ENCODE measurements at regions not wholly inside any gene's neighbourhood (a gene's known extent, or its start where the extent isn't known, plus 50 kb on each side); places are given as distances from the start of the nearest gene placed in this dataset.
"Not testable (repeated sequence)": the region's sequence is repeated elsewhere in the genome, so short reads cannot be mapped to it uniquely, and the experiment has no call there.

DNA sequence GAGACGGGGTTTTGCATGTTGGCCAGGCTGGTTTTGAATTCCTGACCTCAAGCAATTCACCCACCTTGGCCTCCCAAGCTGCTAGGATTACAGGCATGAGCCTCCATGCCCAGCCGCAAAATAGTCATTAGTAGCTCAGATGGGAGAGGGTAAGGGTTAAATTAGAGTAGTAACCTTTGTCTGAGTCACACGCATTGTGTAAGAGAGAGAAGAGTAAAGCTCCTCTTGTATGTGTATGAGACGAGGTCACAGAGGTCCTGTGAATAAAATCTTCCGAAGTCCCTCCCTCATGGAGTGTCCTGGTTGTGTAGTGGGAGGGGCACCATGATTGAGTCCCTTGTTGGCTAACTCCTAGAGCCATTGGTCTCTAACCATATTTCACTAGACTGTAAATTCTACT lies 85.2 kb upstream of the CDC14C start:
- DNase-seq (ENCODE audit: low spot score) = no peak
- H2BK15ac ChIP-seq (ENCODE audit: low read length) = no peak overlapping the region
- H3K27ac ChIP-seq (replicated peaks; ENCODE audit: low read length) = no peak overlapping the region
- no peak overlapping the region for H2BK120ac ChIP-seq (ENCODE audit: low read depth, low read length)
- H3K27me3 ChIP-seq (ENCODE audit: control insufficient read depth in 3 of 3, insufficient read depth in 3 of 3, low read depth in 1 of 3, low read length in 3 of 3) = no peaks in the 10 kb centered on the region
- H3K4me2 ChIP-seq (ENCODE audit: insufficient read depth, low read length, poor library complexity, severe bottlenecking) = no peak overlapping the region
- no peak overlapping the region for H2BK12ac ChIP-seq (ENCODE audit: low read length)
- no peak overlapping the region for H3K23ac ChIP-seq (ENCODE audit: low read depth, low read length, poor library complexity)
- H2AFZ ChIP-seq (ENCODE audit: low read length) = no peak overlapping the region
- H3K36me3 ChIP-seq (replicated peaks in 1 of 2; ENCODE audit: control insufficient read depth in 2 of 2, insufficient read depth in 2 of 2, low read length in 2 of 2) = no peaks in the 10 kb centered on the region
- no peak overlapping the region for H3K4me3 ChIP-seq (ENCODE audit: low read length in 2 of 2)
- no peaks in the 10 kb centered on the region for H3K9me3 ChIP-seq (replicated peaks in 1 of 2; ENCODE audit: control insufficient read depth in 2 of 2, insufficient read depth in 1 of 2, low read depth in 1 of 2, low read length in 2 of 2)
- no peak overlapping the region for H3K14ac ChIP-seq (ENCODE audit: low read length)
- H4K8ac ChIP-seq (ENCODE audit: low read depth, low read length) = no peak overlapping the region
- no peaks in the 10 kb centered on the region for H3K79me1 ChIP-seq (ENCODE audit: low read depth, low read length)
- H2BK5ac ChIP-seq (ENCODE audit: low read length) = no peak overlapping the region
- no peak overlapping the region for H3K9ac ChIP-seq (ENCODE audit: low read depth, low read length, poor library complexity)
- no peaks in the 10 kb centered on the region for H3K4me1 ChIP-seq (ENCODE audit: control insufficient read depth in 2 of 2, insufficient read depth in 1 of 2, low read depth in 1 of 2, low read length in 2 of 2)
- no peak overlapping the region for H3K4ac ChIP-seq (ENCODE audit: low read length)
- no peak overlapping the region for H3K18ac ChIP-seq (ENCODE audit: low read length)
- WGBS, 2 donors (ENCODE audit: extremely low coverage in 2 of 2, insufficient read length in 2 of 2, insufficient replicate concordance in 1 of 2) = no CpG with 5 or more reads among the region's 5 CpGs
- H2AK5ac ChIP-seq (ENCODE audit: low read depth, low read length) = no peak overlapping the region
- H4K91ac ChIP-seq (ENCODE audit: low read depth, low read length, poor library complexity) = no peak overlapping the region

DNA sequence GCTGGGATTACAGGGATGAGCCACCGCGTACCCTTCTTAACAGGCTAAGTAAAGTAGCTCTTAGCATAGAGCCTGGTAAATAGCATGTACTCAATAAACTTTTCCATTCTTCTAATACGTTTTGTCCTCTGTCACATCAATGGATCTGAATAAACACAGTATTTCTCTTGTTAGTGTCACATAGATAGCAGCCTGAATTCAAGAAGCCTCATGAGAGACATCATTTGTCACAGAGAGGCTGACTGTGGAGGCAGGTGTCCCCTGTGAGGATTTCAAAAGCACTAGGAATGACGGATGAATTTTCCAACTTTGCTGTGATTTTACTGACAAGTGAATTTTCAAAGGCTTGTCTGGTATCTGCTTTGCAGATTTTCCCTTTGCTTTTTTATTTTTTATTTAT lies 82.6 kb upstream of the CDC14C start:
- no peak for DNase-seq (ENCODE audit: low spot score)
- Histone ChIP-seq H3K4ac (ENCODE audit: low read length) (no peak overlapping the region), H3K14ac (ENCODE audit: low read length) (no peak overlapping the region), H2BK120ac (ENCODE audit: low read depth, low read length) (no peak overlapping the region), H3K36me3 (replicated peaks in 1 of 2; ENCODE audit: control insufficient read depth in 2 of 2, insufficient read depth in 2 of 2, low read length in 2 of 2) (no peaks in the 10 kb centered on the region), H2BK5ac (ENCODE audit: low read length) (no peak overlapping the region), H4K91ac (ENCODE audit: low read depth, low read length, poor library complexity) (no peak overlapping the region), H2AFZ (ENCODE audit: low read length) (no peak overlapping the region), H4K8ac (ENCODE audit: low read depth, low read length) (no peak overlapping the region), H3K4me3 (ENCODE audit: low read length in 2 of 2) (no peak overlapping the region), H2BK15ac (ENCODE audit: low read length) (no peak overlapping the region), H3K9ac (ENCODE audit: low read depth, low read length, poor library complexity) (no peak overlapping the region), H2BK12ac (ENCODE audit: low read length) (no peak overlapping the region), H3K27ac (replicated peaks; ENCODE audit: low read length) (no peak overlapping the region), H3K9me3 (replicated peaks in 1 of 2; ENCODE audit: control insufficient read depth in 2 of 2, insufficient read depth in 1 of 2, low read depth in 1 of 2, low read length in 2 of 2) (no peaks in the 10 kb centered on the region), H3K4me2 (ENCODE audit: insufficient read depth, low read length, poor library complexity, severe bottlenecking) (no peak overlapping the region), H3K27me3 (ENCODE audit: control insufficient read depth in 3 of 3, insufficient read depth in 3 of 3, low read depth in 1 of 3, low read length in 3 of 3) (no peaks in the 10 kb centered on the region), H3K23ac (ENCODE audit: low read depth, low read length, poor library complexity) (no peak overlapping the region), H3K4me1 (ENCODE audit: control insufficient read depth in 2 of 2, insufficient read depth in 1 of 2, low read depth in 1 of 2, low read length in 2 of 2) (no peaks in the 10 kb centered on the region), H3K79me1 (ENCODE audit: low read depth, low read length) (no peaks in the 10 kb centered on the region), H2AK5ac (ENCODE audit: low read depth, low read length) (no peak overlapping the region), H3K18ac (ENCODE audit: low read length) (no peak overlapping the region)
- no CpG with 5 or more reads among the region's 4 CpGs for WGBS, 2 donors (ENCODE audit: extremely low coverage in 2 of 2, insufficient read length in 2 of 2, insufficient replicate concordance in 1 of 2)

DNA sequence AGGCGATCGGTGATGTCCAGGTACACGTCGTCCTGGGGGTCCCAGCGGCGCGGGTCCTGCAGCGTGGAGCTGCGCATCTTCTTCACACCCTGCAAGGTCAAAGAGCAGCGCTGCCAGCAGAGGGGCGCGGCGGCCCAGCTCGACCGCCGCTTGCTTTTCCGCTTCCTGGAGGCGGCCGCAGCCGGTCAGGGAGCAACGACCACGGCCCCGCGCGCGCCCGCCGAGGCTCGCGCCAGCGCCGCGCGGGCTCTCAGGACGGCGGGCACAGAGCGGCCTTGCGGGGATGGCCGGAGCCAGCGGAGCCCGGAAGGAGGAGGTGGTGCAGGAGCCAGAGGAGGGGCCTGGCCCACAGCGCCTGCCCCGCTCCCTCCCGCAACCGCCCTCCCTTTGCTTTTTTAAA lies 76.4 kb upstream of the CDC14C start:
- DNase-seq (ENCODE audit: low spot score) = no peak

DNA sequence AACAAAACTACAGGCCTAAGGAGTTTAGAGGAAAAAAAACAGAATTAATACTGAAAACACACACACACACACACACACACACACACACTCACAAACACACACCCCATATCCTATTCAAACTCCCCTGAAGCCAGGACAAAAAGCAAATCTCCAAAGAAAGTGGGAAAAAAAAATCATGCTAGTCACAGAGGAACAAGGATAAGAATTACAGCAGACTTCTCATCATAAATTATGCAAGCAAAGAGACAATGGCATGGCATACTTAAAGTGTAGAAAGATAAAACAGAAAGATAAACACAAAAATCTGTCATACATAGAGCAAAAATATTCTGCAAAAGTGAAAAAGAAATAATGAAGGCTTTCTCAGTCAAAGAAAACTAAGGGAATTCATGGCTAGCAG lies 63.9 kb upstream of the CDC14C start:
- not testable (repeated sequence) for H3K14ac ChIP-seq (ENCODE audit: low read length); H3K4ac ChIP-seq (ENCODE audit: low read length); H3K27me3 ChIP-seq (ENCODE audit: control insufficient read depth in 3 of 3, insufficient read depth in 3 of 3, low read depth in 1 of 3, low read length in 3 of 3); H2AFZ ChIP-seq (ENCODE audit: low read length); H3K9ac ChIP-seq (ENCODE audit: low read depth, low read length, poor library complexity); H2BK12ac ChIP-seq (ENCODE audit: low read length); H3K4me1 ChIP-seq (ENCODE audit: control insufficient read depth in 2 of 2, insufficient read depth in 1 of 2, low read depth in 1 of 2, low read length in 2 of 2); H3K79me1 ChIP-seq (ENCODE audit: low read depth, low read length); DNase-seq (ENCODE audit: low spot score); H3K4me2 ChIP-seq (ENCODE audit: insufficient read depth, low read length, poor library complexity, severe bottlenecking); H3K18ac ChIP-seq (ENCODE audit: low read length); H3K27ac ChIP-seq (replicated peaks; ENCODE audit: low read length); H2AK5ac ChIP-seq (ENCODE audit: low read depth, low read length); H3K36me3 ChIP-seq (replicated peaks in 1 of 2; ENCODE audit: control insufficient read depth in 2 of 2, insufficient read depth in 2 of 2, low read length in 2 of 2); H4K8ac ChIP-seq (ENCODE audit: low read depth, low read length); H3K4me3 ChIP-seq (ENCODE audit: low read length in 2 of 2); H4K91ac ChIP-seq (ENCODE audit: low read depth, low read length, poor library complexity); H2BK120ac ChIP-seq (ENCODE audit: low read depth, low read length); H3K9me3 ChIP-seq (replicated peaks in 1 of 2; ENCODE audit: control insufficient read depth in 2 of 2, insufficient read depth in 1 of 2, low read depth in 1 of 2, low read length in 2 of 2); H3K23ac ChIP-seq (ENCODE audit: low read depth, low read length, poor library complexity); H2BK15ac ChIP-seq (ENCODE audit: low read length); H2BK5ac ChIP-seq (ENCODE audit: low read length)

More for the DNA sequence above, 76.4 kb upstream of the CDC14C start:
- Histone ChIP-seq H3K23ac (ENCODE audit: low read depth, low read length, poor library complexity) (no peak overlapping the region), H2BK15ac (ENCODE audit: low read length) (no peak overlapping the region), H3K14ac (ENCODE audit: low read length) (no peak overlapping the region), H2BK5ac (ENCODE audit: low read length) (no peak overlapping the region), H3K4me1 (ENCODE audit: control insufficient read depth in 2 of 2, insufficient read depth in 1 of 2, low read depth in 1 of 2, low read length in 2 of 2) (no peaks in the 10 kb centered on the region), H3K4me2 (ENCODE audit: insufficient read depth, low read length, poor library complexity, severe bottlenecking) (no peak overlapping the region), H3K4me3 (ENCODE audit: low read length in 2 of 2) (no peak overlapping the region), H4K8ac (ENCODE audit: low read depth, low read length) (no peak overlapping the region), H2AFZ (ENCODE audit: low read length) (no peak overlapping the region), H2BK120ac (ENCODE audit: low read depth, low read length) (no peak overlapping the region), H3K36me3 (replicated peaks in 1 of 2; ENCODE audit: control insufficient read depth in 2 of 2, insufficient read depth in 2 of 2, low read length in 2 of 2) (no peaks in the 10 kb centered on the region), H3K9me3 (replicated peaks in 1 of 2; ENCODE audit: control insufficient read depth in 2 of 2, insufficient read depth in 1 of 2, low read depth in 1 of 2, low read length in 2 of 2) (no peaks in the 10 kb centered on the region), H2BK12ac (ENCODE audit: low read length) (no peak overlapping the region), H2AK5ac (ENCODE audit: low read depth, low read length) (no peak overlapping the region), H3K27ac (replicated peaks; ENCODE audit: low read length) (no peak overlapping the region), H3K9ac (ENCODE audit: low read depth, low read length, poor library complexity) (no peak overlapping the region), H3K4ac (ENCODE audit: low read length) (no peak overlapping the region), H3K79me1 (ENCODE audit: low read depth, low read length) (no peaks in the 10 kb centered on the region), H4K91ac (ENCODE audit: low read depth, low read length, poor library complexity) (no peak overlapping the region), H3K27me3 (ENCODE audit: control insufficient read depth in 3 of 3, insufficient read depth in 3 of 3, low read depth in 1 of 3, low read length in 3 of 3) (no peaks in the 10 kb centered on the region), H3K18ac (ENCODE audit: low read length) (no peak overlapping the region)
- WGBS, 2 donors (ENCODE audit: extremely low coverage in 2 of 2, insufficient read length in 2 of 2, insufficient replicate concordance in 1 of 2) = no CpG with 5 or more reads among the region's 45 CpGs
